Stimulated activated CD4-positive, alpha-beta T cell treated with anti-CD3 and anti-CD28 coated beads, Interleukin-15, amount 100 ng/mL, for 48 hours (primary cell): ENCODE measurements at regions not wholly inside any gene's neighbourhood (a gene's known extent, or its start where the extent isn't known, plus 50 kb on each side); places are given as distances from the start of the nearest gene placed in this dataset.
"Not testable (repeated sequence)": the region's sequence is repeated elsewhere in the genome, so short reads cannot be mapped to it uniquely, and the experiment has no call there.

Experiments used
- DNase-seq, 2 donors: peaks; one replicate each; pipeline ENCODE4 v3.0.0-alpha.2; 2020; ENCODE audit warnings: low read depth in 2 of 2

GRCh38 chr5:34189246-34189645, 146.2 kb upstream of the C1QTNF3 start:
- not testable (repeated sequence) for DNase-seq

DNA sequence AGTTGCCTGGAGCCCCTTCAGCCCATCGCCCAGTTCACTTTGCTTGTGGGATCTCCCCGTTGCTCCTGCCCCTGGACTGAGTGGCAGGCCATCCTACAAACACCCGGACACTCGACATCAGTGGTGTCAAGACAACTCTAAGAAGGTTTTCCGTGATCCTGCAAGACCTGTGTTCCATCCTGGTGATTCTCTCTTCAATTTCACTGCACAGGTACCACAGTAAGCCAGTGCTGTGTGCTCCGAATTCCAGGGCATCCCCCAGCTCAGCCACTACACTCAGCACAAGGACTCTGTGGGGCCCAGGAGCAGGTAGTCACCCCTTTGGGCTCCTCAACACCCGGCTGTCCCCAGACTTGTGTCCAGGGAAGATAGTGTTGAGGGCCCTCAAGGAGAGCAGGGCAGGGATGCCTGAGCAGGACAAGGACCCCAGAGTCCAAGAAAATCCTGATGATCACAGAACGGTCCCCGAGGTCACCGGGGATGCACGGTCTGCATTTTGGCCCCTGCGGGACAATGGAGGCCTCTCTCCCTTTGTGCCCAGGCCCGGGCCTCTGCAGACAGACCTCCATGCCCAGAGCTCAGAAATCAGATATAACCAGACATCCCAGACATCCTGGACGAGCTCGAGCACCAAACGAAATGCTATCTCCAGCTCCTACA, 146.9 kb upstream of the C1QTNF3 start:
- DNase-seq = not testable (repeated sequence)

GRCh38 chr5:34190466-34190865, 147.5 kb upstream of the C1QTNF3 start:
- DNase-seq = not testable (repeated sequence)

DNA sequence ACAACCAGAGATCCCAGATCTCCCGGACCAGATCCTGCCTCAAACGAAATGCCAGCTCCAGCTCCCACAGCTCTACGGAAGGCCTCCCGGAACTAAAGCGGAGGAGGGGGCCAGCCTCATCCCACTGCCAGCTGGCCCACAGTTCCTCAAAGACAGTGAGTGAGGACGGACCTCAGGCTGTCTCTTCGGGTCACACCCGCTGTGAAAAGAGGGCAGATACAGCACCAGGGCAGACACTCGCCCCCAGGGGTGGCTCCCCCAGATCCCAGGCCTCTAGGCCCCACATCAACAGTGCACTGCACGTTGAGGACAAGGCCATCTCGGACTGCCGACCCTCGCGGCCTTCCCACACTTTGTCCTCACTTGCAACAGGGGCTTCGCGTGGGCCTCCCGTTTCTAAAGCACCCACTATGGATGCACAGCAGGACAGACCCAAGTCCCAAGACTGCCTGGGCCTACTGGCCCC, 148.3 kb upstream of the C1QTNF3 start:
- not testable (repeated sequence) for DNase-seq

GRCh38 chr5:34192064-34192922, 149.3 kb upstream of the C1QTNF3 start:
- DNase-seq = not testable (repeated sequence)

DNA sequence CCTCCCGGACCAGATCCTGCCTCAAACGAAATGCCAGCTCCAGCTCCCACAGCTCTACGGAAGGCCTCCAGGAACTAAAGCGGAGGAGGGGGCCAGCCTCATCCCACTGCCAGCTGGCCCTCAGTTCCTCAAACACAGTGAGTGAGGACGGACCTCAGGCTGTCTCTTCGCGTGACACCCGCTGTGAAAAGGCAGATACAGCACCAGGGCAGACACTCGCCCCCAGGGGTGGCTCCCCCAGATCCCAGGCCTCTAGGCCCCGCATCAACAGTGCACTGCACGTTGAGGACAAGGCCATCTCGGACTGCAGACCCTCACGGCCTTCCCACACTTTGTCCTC, 149.9 kb upstream of the C1QTNF3 start:
- DNase-seq = not testable (repeated sequence)

- DNase-seq = not testable (repeated sequence)
Observed at GRCh38 chr5:34193297-34193696, 150.3 kb upstream of the C1QTNF3 start.

- not testable (repeated sequence) for DNase-seq
Observed at GRCh38 chr5:34193804-34194203, 150.8 kb upstream of the C1QTNF3 start.

DNA sequence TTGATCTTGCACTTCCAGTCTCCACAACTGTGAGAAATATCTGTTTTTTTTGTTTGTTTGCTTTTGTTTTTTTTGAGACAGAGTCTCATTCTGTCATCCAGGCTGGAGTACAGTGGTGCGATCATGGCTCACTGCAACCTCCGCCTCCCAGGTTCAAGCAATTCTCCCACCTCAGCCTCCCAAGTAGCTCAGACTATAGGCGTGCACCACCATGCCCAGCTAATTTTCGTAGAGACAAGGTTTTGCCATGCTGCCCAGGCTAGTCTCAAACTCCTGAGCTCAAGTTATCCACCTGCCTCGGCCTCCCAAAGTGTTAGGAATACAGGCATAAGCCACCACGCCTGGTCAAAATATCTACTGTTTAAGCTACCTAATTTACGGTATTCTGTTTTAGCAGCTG, 153.1 kb upstream of the C1QTNF3 start:
- not testable (repeated sequence) for DNase-seq

DNA sequence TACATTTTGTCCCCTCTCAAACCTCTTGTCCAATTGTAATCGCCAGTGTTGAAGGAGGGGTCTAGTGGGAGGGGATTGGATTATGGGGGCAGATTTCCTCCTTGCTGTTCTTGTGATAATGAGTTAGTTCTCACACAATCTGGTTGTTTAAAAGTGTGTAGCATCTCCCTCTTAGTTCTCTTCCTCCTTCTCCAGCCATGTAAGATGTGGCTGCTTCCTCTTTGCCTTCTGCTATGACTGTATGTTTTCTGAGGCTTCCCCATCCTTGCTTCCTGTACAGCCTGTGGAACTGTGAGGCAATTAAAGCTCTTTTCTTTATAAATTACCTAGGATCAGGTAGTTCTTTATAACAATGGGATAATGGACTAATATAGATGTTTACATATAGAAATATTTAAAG, 162.3 kb upstream of the C1QTNF3 start:
- not testable (repeated sequence) for DNase-seq

- not testable (repeated sequence) for DNase-seq
Observed at GRCh38 chr5:34217386-34217785, 174.4 kb upstream of the C1QTNF3 start.

- DNase-seq = not testable (repeated sequence)
Observed at GRCh38 chr5:34221329-34222073, 178.5 kb upstream of the C1QTNF3 start.

DNA sequence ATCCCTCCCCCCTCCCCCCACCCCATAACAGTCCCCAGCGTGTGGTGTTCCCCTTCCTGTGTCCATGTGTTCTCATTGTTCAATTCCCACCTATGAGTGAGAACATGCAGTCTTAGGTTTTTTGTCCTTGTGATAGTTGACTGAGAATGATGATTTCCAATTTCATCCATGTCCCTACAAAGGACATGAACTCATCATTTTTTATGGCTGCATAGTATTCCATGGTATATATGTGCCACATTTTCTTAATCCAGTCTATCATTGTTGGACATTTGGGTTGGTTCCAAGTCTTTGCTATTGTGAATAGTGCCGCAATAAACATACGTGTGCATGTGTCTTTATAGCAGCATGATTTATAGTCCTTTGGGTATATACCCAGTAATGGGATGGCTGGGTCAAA, 180.1 kb upstream of the C1QTNF3 start:
- DNase-seq = not testable (repeated sequence)

GRCh38 chr5:34230402-34230801, 187.4 kb upstream of the C1QTNF3 start:
- not testable (repeated sequence) for DNase-seq

- not testable (repeated sequence) for DNase-seq
Observed at GRCh38 chr5:34243802-34244201, 200.8 kb upstream of the C1QTNF3 start.

DNA sequence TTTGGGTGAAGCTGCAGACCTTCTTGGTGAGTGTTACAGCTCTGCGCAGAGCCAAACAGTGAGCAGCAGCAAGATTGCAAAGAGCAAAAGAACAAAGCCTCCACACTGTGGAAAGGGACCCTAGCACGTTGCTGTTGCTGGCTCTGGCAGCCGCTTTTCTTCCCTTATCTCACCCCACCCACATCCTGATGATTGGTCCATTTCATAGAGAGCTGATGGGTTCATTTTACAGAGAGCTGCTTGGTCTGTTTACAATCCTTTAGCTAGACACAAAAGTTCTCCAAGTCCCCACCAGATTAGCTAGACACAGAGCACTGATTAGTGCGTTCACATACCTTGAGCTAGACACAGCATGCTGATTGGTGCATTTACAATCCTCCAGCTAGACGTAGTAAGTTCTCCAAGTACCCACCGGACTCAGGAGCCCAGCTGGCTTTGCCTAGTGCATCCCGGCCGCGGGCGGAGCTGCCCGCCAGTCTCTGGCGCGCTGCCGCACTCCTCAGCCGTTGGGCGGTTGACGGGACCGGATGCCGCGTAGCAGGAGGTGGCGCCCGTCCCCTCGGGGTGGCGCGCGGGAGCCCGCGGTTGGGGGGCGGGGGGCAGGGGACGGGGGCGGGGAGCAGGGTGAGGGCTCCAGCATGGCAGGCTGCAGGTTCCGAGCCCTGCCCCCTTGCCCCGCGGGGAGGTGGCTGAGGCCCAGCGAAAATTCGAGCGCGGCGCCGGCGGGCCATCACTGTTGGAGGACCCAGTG, 201.4 kb upstream of the C1QTNF3 start:
- peak; percentile 64 to 71 for DNase-seq

- DNase-seq = peak in 1 of 2 donors; percentile 47
Observed at GRCh38 chr5:34245032-34245394, 202.0 kb upstream of the C1QTNF3 start.

DNA sequence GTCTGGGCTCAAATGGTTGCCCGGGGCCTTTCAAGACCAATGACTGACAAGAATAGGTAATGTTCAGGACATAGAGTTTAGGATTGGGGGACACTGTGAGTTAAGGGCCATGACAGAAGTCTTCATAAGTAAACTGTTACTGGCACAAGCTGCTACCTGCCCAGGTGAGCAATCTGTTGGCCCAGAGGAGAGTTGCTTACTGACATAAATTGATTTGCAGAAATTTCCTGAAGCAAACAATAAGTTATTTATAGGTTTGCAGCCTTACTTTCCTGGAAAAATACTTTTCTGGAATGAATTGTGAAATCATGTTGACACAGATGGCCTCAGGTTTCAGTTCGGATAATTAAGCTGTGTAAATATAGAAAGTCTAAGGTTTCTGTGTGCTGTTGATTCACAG, 202.8 kb upstream of the C1QTNF3 start:
- not testable (repeated sequence) for DNase-seq

- DNase-seq = not testable (repeated sequence)
Observed at GRCh38 chr5:34258598-34258997, 215.6 kb upstream of the C1QTNF3 start.

DNA sequence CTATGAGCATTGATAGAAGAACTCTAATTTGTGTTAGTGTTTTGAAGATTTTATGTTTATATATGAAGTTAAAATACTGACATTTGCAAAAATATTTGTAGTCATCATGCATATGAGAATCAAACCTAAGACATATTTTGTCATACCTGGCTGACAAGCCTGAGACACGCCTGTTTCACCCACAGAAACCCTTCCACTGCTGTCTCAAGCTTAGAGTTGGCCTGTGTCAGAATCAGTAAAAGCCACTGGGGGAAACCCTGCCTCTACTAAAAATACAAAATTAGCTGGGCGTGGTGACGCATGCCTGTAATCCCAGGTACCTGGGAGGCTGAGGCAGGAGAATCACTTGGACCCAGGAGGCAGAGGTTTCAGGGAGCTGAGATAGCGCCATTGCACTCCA, 218.0 kb upstream of the C1QTNF3 start:
- not testable (repeated sequence) for DNase-seq

DNA sequence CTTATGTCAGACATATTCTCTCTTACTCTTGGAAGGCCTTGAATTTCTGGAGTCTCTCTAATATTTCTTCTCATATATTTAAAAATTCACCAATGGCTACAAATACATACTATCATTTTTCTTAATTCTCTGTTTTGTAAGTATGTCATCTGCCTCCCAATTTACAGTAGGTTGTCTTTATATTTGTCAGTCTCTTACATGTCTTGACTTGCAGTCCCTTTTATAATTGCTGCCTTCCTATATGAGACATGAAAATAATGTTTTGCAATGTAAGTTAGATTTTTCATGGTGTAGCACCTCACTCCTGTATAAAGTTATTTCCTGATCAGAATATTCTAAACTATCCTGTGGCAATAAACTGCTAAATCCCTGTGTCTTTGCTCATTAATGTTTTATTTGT, 223.1 kb upstream of the C1QTNF3 start:
- DNase-seq = not testable (repeated sequence)
